HEK293 (cell line): ENCODE measurements at regions not wholly inside any gene's neighbourhood (a gene's known extent, or its start where the extent isn't known, plus 50 kb on each side); places are given as distances from the start of the nearest gene placed in this dataset.
"Not testable (repeated sequence)": the region's sequence is repeated elsewhere in the genome, so short reads cannot be mapped to it uniquely, and the experiment has no call there.

Experiments
- CTCF ChIA-PET: fragments of 350-600 bp; formaldehyde crosslinking; extraction: SDS; loops from one replicate; lab custom pipeline; 2021; ENCODE audit warnings: antibody characterized with exemption; lab: Yijun Ruan, JAX
- POLR2A ChIA-PET: fragments of 300-600 bp; formaldehyde crosslinking; extraction: SDS; loops from one replicate; lab custom pipeline; 2020; ENCODE audit warnings: antibody characterized with exemption, inconsistent platforms; lab: Yijun Ruan, JAX
- H3K27ac ChIP-seq: fragments of 200-500 bp; sonication (Bioruptor generic); 2 replicates; pipeline ENCODE4 v1.5.1; 2014; ENCODE audit warnings: low read depth, low read length, control low read depth, inconsistent platforms; ENCODE audit errors: extremely low read depth
- H3K36me3 ChIP-seq, 2 experiments: fragments of 200-500 bp in 1 of 2; sonication (Bioruptor generic) in 1 of 2; 1 replicate in 1 of 2; 2 replicates in 1 of 2; pipeline ENCODE4 v1.5.1; 2014 to 2017; ENCODE audit warnings: inconsistent platforms in 2 of 2, low read length in 2 of 2; ENCODE audit not compliant: control insufficient read depth in 2 of 2, insufficient read depth in 1 of 2
- H3K4me1 ChIP-seq: fragments of 200-500 bp; sonication (Bioruptor generic); 2 replicates; pipeline ENCODE4 v1.5.1; 2014; ENCODE audit warnings: mild to moderate bottlenecking, low read length, inconsistent platforms; ENCODE audit not compliant: control insufficient read depth, insufficient read depth
- H3K4me3 ChIP-seq: 2 replicates; pipeline ENCODE4 v1.5.1; 2011; ENCODE audit warnings: low read depth, mild to moderate bottlenecking, control low read depth, low read length, moderate library complexity
- H3K9me3 ChIP-seq: fragments of 200-500 bp; sonication (Bioruptor generic); 2 replicates; pipeline ENCODE4 v1.5.1; 2014; ENCODE audit warnings: low read depth, low read length, inconsistent platforms; ENCODE audit not compliant: control insufficient read depth, insufficient read depth
- GFI1B ChIP-seq: fragments of 450-650 bp; formaldehyde crosslinking; IDR thresholded peaks from 2 replicates; pipeline ENCODE4 v1.5.1; 2016; ENCODE audit warnings: missing biosample characterization, missing genetic modification characterization
- GLIS1 ChIP-seq: fragments of 450-650 bp; formaldehyde crosslinking; IDR thresholded peaks from 2 replicates; pipeline ENCODE4 v1.5.1; 2016; ENCODE audit warnings: missing biosample characterization, missing genetic modification characterization
- PRDM4 ChIP-seq: fragments of 450-650 bp; formaldehyde crosslinking; IDR thresholded peaks from 2 replicates; pipeline ENCODE4 v1.5.1; 2017; ENCODE audit warnings: missing biosample characterization, missing genetic modification characterization
- SP7 ChIP-seq: fragments of 450-650 bp; formaldehyde crosslinking; IDR thresholded peaks from 2 replicates; pipeline ENCODE4 v1.5.1; 2016; ENCODE audit warnings: missing biosample characterization, missing genetic modification characterization
- ZBTB17 ChIP-seq: fragments of 450-650 bp; formaldehyde crosslinking; IDR thresholded peaks from 2 replicates; pipeline ENCODE4 v1.5.1; 2016; ENCODE audit warnings: missing biosample characterization, missing genetic modification characterization
- ZBTB26 ChIP-seq: fragments of 450-650 bp; formaldehyde crosslinking; optimal IDR thresholded peaks from 2 replicates; pipeline ENCODE3; 2016; ENCODE audit warnings: missing biosample characterization, mild to moderate bottlenecking, missing genetic modification characterization
- ZNF138 ChIP-seq: fragments of 450-650 bp; formaldehyde crosslinking; IDR thresholded peaks from 2 replicates; pipeline ENCODE4 v1.5.1; 2016; ENCODE audit warnings: missing biosample characterization, missing genetic modification characterization, borderline replicate concordance
- ZNF175 ChIP-seq: fragments of 450-650 bp; formaldehyde crosslinking; IDR thresholded peaks from 2 replicates; pipeline ENCODE4 v1.5.1; 2016; ENCODE audit warnings: missing biosample characterization, missing genetic modification characterization
- ZNF202 ChIP-seq: fragments of 450-650 bp; formaldehyde crosslinking; IDR thresholded peaks from 2 replicates; pipeline ENCODE4 v1.5.1; 2016; ENCODE audit warnings: missing biosample characterization, missing genetic modification characterization, borderline replicate concordance
- ZNF302 ChIP-seq: fragments of 450-650 bp; formaldehyde crosslinking; IDR thresholded peaks from 2 replicates; pipeline ENCODE4 v1.5.1; 2016; ENCODE audit warnings: missing biosample characterization, missing genetic modification characterization, low read depth
- ZNF362 ChIP-seq: fragments of 450-650 bp; formaldehyde crosslinking; IDR thresholded peaks from 2 replicates; pipeline ENCODE4 v1.5.1; 2016; ENCODE audit warnings: missing biosample characterization, missing genetic modification characterization
- ZNF501 ChIP-seq: fragments of 450-650 bp; formaldehyde crosslinking; IDR thresholded peaks from 2 replicates; pipeline ENCODE4 v1.5.1; 2016; ENCODE audit warnings: missing biosample characterization, missing genetic modification characterization
- ZNF510 ChIP-seq: fragments of 450-650 bp; formaldehyde crosslinking; IDR thresholded peaks from 2 replicates; pipeline ENCODE4 v1.5.1; 2018; ENCODE audit warnings: mild to moderate bottlenecking, missing genetic modification characterization, missing biosample characterization; ENCODE audit not compliant: insufficient replicate concordance
- ZNF585B ChIP-seq: fragments of 450-650 bp; formaldehyde crosslinking; IDR thresholded peaks from 2 replicates; pipeline ENCODE4 v1.5.1; 2016; ENCODE audit warnings: missing biosample characterization, missing genetic modification characterization
- ZNF610 ChIP-seq: fragments of 450-650 bp; formaldehyde crosslinking; IDR thresholded peaks from 2 replicates; pipeline ENCODE4 v1.5.1; 2016; ENCODE audit warnings: missing biosample characterization, missing genetic modification characterization, borderline replicate concordance
- ZNF623 ChIP-seq: fragments of 450-650 bp; formaldehyde crosslinking; IDR thresholded peaks from 2 replicates; pipeline ENCODE4 v1.5.1; 2016; ENCODE audit warnings: missing biosample characterization, missing genetic modification characterization
- ZNF701 ChIP-seq: fragments of 450-650 bp; formaldehyde crosslinking; IDR thresholded peaks from 2 replicates; pipeline ENCODE4 v1.5.1; 2016; ENCODE audit warnings: missing biosample characterization, missing genetic modification characterization
- ZXDB ChIP-seq: fragments of 450-650 bp; formaldehyde crosslinking; IDR thresholded peaks from 2 replicates; pipeline ENCODE4 v1.5.1; 2016; ENCODE audit warnings: missing biosample characterization, missing genetic modification characterization

GRCh38 chr2:134035605-134036370 lies 218.1 kb upstream of the MGAT5 start:
- H3K4me3 ChIP-seq, result no peak overlapping the region
- ChIA-PET POLR2A (no interaction called here), CTCF (no interaction called here)
- no peak overlapping the region for H3K27ac ChIP-seq
- no peaks in the 10 kb centered on the region for H3K9me3 ChIP-seq
- H3K4me1 ChIP-seq, result no peaks in the 10 kb centered on the region
- TF ChIP-seq ZBTB17 (tag by site-specific recombination) (no peak), GLIS1 (tag by site-specific recombination) (peak; percentile 33; the same call in 1 of the 2 replicates)
- H3K36me3 ChIP-seq, result no peaks in the 10 kb centered on the region

GRCh38 chr2:134039912-134040581 lies 213.8 kb upstream of the MGAT5 start:
- Histone ChIP-seq H3K9me3 (no peaks in the 10 kb centered on the region), H3K36me3 (no peaks in the 10 kb centered on the region), H3K4me1 (no peaks in the 10 kb centered on the region), H3K27ac (no peak overlapping the region), H3K4me3 (no peak overlapping the region)
- TF ChIP-seq ZNF585B (tag by site-specific recombination), result peak; percentile 53
- no peak for TF ChIP-seq ZBTB26 (tag by site-specific recombination)
- TF ChIP-seq ZNF138 (tag by site-specific recombination), result no peak
- TF ChIP-seq ZNF510 (tag by site-specific recombination), result no peak
- no peak for TF ChIP-seq ZXDB (tag by site-specific recombination)
- no peak for TF ChIP-seq ZNF175 (tag by site-specific recombination)
- POLR2A ChIA-PET, result no interaction called here
- CTCF ChIA-PET, result no interaction called here

GRCh38 chr2:134040626-134041172 lies 213.2 kb upstream of the MGAT5 start:
- CTCF ChIA-PET, result interaction anchor here (0.6 kb wide), 1 partner anchor 297 kb away, joined by 3 read pairs; no protein-coding TSS in a partner anchor
- H3K4me1 ChIP-seq, H3K4me3 ChIP-seq, H3K36me3 ChIP-seq, POLR2A ChIA-PET, H3K9me3 ChIP-seq, H3K27ac ChIP-seq: not testable (repeated sequence)

GRCh38 chr2:134041877-134042276 lies 212.0 kb upstream of the MGAT5 start:
- CTCF ChIA-PET, result no interaction called here
- Histone ChIP-seq H3K27ac (no peak overlapping the region), H3K36me3 (no peaks in the 10 kb centered on the region), H3K4me3 (no peak overlapping the region), H3K4me1 (no peaks in the 10 kb centered on the region), H3K9me3 (no peaks in the 10 kb centered on the region)
- POLR2A ChIA-PET, result no interaction called here
- TF ChIP-seq ZNF701 (no peak), ZNF623 (no peak), ZNF610 (tag by site-specific recombination) (no peak), GFI1B (tag by site-specific recombination) (no peak), SP7 (tag by site-specific recombination) (no peak), ZNF362 (tag by site-specific recombination) (no peak), ZNF302 (tag by site-specific recombination) (no peak), PRDM4 (tag by site-specific recombination) (no peak), ZNF202 (tag by site-specific recombination) (no peak), ZNF501 (tag by site-specific recombination) (no peak)

GRCh38 chr2:134043028-134043427 lies 210.8 kb upstream of the MGAT5 start:
- H3K27ac ChIP-seq, H3K4me1 ChIP-seq, H3K9me3 ChIP-seq, H3K36me3 ChIP-seq, POLR2A ChIA-PET, H3K4me3 ChIP-seq: not testable (repeated sequence)
- CTCF ChIA-PET, result interaction anchor here (0.7 kb wide), 1 partner anchor 15 kb away, joined by 3 read pairs; no protein-coding TSS in a partner anchor
